Panc1 (cell line): ENCODE measurements at regions not wholly inside any gene's neighbourhood (a gene's known extent, or its start where the extent isn't known, plus 50 kb on each side); places are given as distances from the start of the nearest gene placed in this dataset.

Experiments used
- ATAC-seq: fragments of 200-7000 bp; cut with Tn5 transposase; 2 replicates; pipeline ENCODE4 v1.9.1; 2020; ENCODE audit warnings: mild to moderate bottlenecking, moderate library complexity
- BruUV-seq: library from RNA; stranded (reverse); fragments of 400-500 nt; replicated peaks from 2 replicates; lab custom pipeline; 2021; lab: Mats Ljungman, UMichigan
- CTCF ChIA-PET: fragments of 300-600 bp; sonication (Branson Sonifier 250); formaldehyde crosslinking; loops from one replicate; lab custom pipeline; 2022; ENCODE audit warnings: antibody characterized with exemption; lab: Charles Lee
- POLR2A ChIA-PET: fragments of 300-600 bp; sonication (Branson Sonifier 250); formaldehyde crosslinking; loops from one replicate; lab custom pipeline; 2022; ENCODE audit warnings: antibody characterized with exemption; lab: Charles Lee
- DNase-seq: peaks from one replicate; pipeline ENCODE4 v3.0.0-alpha.2; 2010; ENCODE audit warnings: low read depth, low spot score
- H3K27ac ChIP-seq: 2 replicates; pipeline ENCODE4 v1.5.1; 2011; ENCODE audit warnings: mild to moderate bottlenecking, low read length, inconsistent platforms
- H3K27me3 ChIP-seq: fragments of 200-500 bp; sonication (Bioruptor generic); 2 replicates; pipeline ENCODE4 v1.6.0; 2014; ENCODE audit warnings: low read length, inconsistent platforms; ENCODE audit not compliant: control insufficient read depth, insufficient read depth
- H3K36me3 ChIP-seq: fragments of 200-500 bp; sonication (Bioruptor generic); 2 replicates; pipeline ENCODE4 v1.5.1; 2014; ENCODE audit warnings: inconsistent platforms, mild to moderate bottlenecking, low read length, moderate library complexity; ENCODE audit not compliant: control insufficient read depth, insufficient read depth
- H3K4me1 ChIP-seq: 2 replicates; pipeline ENCODE4 v1.5.1; 2011; ENCODE audit warnings: inconsistent platforms, mild to moderate bottlenecking, low read length, moderate library complexity; ENCODE audit not compliant: control insufficient read depth, insufficient read depth
- H3K4me3 ChIP-seq, 2 experiments: 2 replicates each; pipeline ENCODE4 v1.5.1; 2011 to 2012; ENCODE audit warnings: low read depth in 2 of 2, low read length in 2 of 2, mild to moderate bottlenecking in 2 of 2, inconsistent platforms in 1 of 2, moderate library complexity in 1 of 2
- H3K9me3 ChIP-seq: fragments of 200-500 bp; sonication (Bioruptor generic); 2 replicates; pipeline ENCODE4 v1.5.1; 2014; ENCODE audit warnings: low read depth, mild to moderate bottlenecking, inconsistent platforms, low read length, moderate library complexity; ENCODE audit not compliant: control insufficient read depth, insufficient read depth
- POLR2AphosphoS5 ChIP-seq: IDR thresholded peaks from 2 replicates; pipeline ENCODE4 v1.6.1; 2012; ENCODE audit warnings: mild to moderate bottlenecking, low read depth, low read length, moderate library complexity
- REST ChIP-seq, 2 experiments: IDR thresholded peaks; 2 replicates each; pipeline ENCODE4 v1.6.1; 2011 to 2012; ENCODE audit warnings: low read depth in 2 of 2, control low read depth in 1 of 2, low read length in 1 of 2, mild to moderate bottlenecking in 1 of 2, moderate library complexity in 1 of 2; ENCODE audit not compliant: insufficient read depth in 1 of 2
- SIN3A ChIP-seq: IDR thresholded peaks from 2 replicates; pipeline ENCODE4 v1.6.1; 2012; ENCODE audit warnings: low read depth, mild to moderate bottlenecking, low read length, moderate library complexity, borderline replicate concordance; ENCODE audit not compliant: insufficient read depth
- TCF7L2 ChIP-seq: IDR thresholded peaks from 2 replicates; pipeline ENCODE4 v1.6.1; 2011; ENCODE audit warnings: mild to moderate bottlenecking, low read depth, low read length, inconsistent platforms
- in situ Hi-C: cut with HindIII; loops from 2 replicates; pipeline ENCODE4 v1.10.0; 2016; ENCODE audit warnings: low sequenced_read_pairs, low pct_unique_long_range_greater_than_20kb
- intact Hi-C: fragments of 100-400 bp; cut with micrococcal nuclease; formaldehyde crosslinking; loops from one replicate; pipeline ENCODE4 v1.10.0; 2022; ENCODE audit not compliant: unreplicated experiment
- TF ChIP-seq, protein P1 (sequence below): fragments of 450-650 bp; IDR thresholded peaks from 2 replicates; pipeline ENCODE4 v1.5.1; 2017; ENCODE audit warnings: mild to moderate bottlenecking

- H3K36me3 ChIP-seq: no peaks in the 10 kb centered on the region
- no peak for TF ChIP-seq SIN3A
- no peak for TF ChIP-seq REST (IDR thresholded peaks at IDR 0.05; ENCODE audit: insufficient read depth in 1 of 2, low read depth in 2 of 2, low read length in 1 of 2)
- no peak for TF ChIP-seq TCF7L2
- TF ChIP-seq, protein P1, sequence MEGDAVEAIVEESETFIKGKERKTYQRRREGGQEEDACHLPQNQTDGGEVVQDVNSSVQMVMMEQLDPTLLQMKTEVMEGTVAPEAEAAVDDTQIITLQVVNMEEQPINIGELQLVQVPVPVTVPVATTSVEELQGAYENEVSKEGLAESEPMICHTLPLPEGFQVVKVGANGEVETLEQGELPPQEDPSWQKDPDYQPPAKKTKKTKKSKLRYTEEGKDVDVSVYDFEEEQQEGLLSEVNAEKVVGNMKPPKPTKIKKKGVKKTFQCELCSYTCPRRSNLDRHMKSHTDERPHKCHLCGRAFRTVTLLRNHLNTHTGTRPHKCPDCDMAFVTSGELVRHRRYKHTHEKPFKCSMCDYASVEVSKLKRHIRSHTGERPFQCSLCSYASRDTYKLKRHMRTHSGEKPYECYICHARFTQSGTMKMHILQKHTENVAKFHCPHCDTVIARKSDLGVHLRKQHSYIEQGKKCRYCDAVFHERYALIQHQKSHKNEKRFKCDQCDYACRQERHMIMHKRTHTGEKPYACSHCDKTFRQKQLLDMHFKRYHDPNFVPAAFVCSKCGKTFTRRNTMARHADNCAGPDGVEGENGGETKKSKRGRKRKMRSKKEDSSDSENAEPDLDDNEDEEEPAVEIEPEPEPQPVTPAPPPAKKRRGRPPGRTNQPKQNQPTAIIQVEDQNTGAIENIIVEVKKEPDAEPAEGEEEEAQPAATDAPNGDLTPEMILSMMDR: no peak
- intact Hi-C loops (no loop called here), in situ Hi-C loops (no loop called here)
- CTCF ChIA-PET: no interaction called here
- H3K4me1 ChIP-seq: peaks cover 40% of the 10 kb centered on the region
- POLR2A ChIA-PET: no interaction called here
- no peak overlapping the region for H3K4me3 ChIP-seq
- H3K27ac ChIP-seq: peak overlapping the region; percentile 91
- no peak for ATAC-seq
- BruUV-seq: no TSS peak
- no peaks in the 10 kb centered on the region for H3K27me3 ChIP-seq
- no peak for DNase-seq
- no peaks in the 10 kb centered on the region for H3K9me3 ChIP-seq
Measured at GRCh38 chr13:30831515-30831914, 74.6 kb upstream of the MEDAG start.

GRCh38 chr13:30832377-30832776 is 73.7 kb upstream of the MEDAG start:
- Histone ChIP-seq H3K27me3 (no peaks in the 10 kb centered on the region), H3K36me3 (no peaks in the 10 kb centered on the region), H3K4me1 (peaks cover 40% of the 10 kb centered on the region), H3K9me3 (no peaks in the 10 kb centered on the region), H3K4me3 (no peak overlapping the region), H3K27ac (peak overlapping the region; percentile 91)
- ChIA-PET POLR2A (no interaction called here), CTCF (no interaction called here)
- TF ChIP-seq TCF7L2: no peak
- no peak for TF ChIP-seq POLR2AphosphoS5
- TF ChIP-seq, protein P1: no peak
- no peak for TF ChIP-seq SIN3A
- TF ChIP-seq REST (IDR thresholded peaks at IDR 0.05; ENCODE audit: insufficient read depth in 1 of 2, low read depth in 2 of 2, low read length in 1 of 2): no peak
- intact Hi-C loops (no loop called here), in situ Hi-C loops (no loop called here)
- DNase-seq (no peak), ATAC-seq (peak; percentile 32)
- no TSS peak for BruUV-seq
